Suprapubic skin (tissue), 3 donors: ENCODE measurements at regions not wholly inside any gene's neighbourhood (a gene's known extent, or its start where the extent isn't known, plus 50 kb on each side); places are given as distances from the start of the nearest gene placed in this dataset.

Source experiments
- CTCF ChIP-seq, 2 donors: fragments of 200-600 bp in 1 of 2; fragments of 450-650 bp in 1 of 2; sonication (generic) in 1 of 2; IDR thresholded peaks; one replicate each; pipeline ENCODE4 v1.5.1; 2016 to 2019; ENCODE audit warnings: antibody characterized with exemption in 2 of 2, mild to moderate bottlenecking in 1 of 2, moderate library complexity in 1 of 2
- POLR2A ChIP-seq, 2 donors: fragments of 450-650 bp; IDR thresholded peaks; one replicate each; pipeline ENCODE4 v1.6.1; 2017; ENCODE audit warnings: antibody characterized with exemption in 2 of 2, mild to moderate bottlenecking in 2 of 2, moderate library complexity in 2 of 2

- TF ChIP-seq CTCF (IDR thresholded peaks at IDR 0.05) (no peak), POLR2A (IDR thresholded peaks at IDR 0.05) (no peak)
Measured at GRCh38 chr3:34077417-34078195, 279.2 kb downstream of the PDCD6IP start.
